H1 (cell line): ENCODE measurements at regions not wholly inside any gene's neighbourhood (a gene's known extent, or its start where the extent isn't known, plus 50 kb on each side); places are given as distances from the start of the nearest gene placed in this dataset.
A peak's percentile ranks its signal among the peaks of the same experiment; 100 is the strongest.

Source experiments
- CEBPB ChIP-seq: IDR thresholded peaks from 2 replicates; pipeline ENCODE4 v1.6.1; 2012; ENCODE audit warnings: low read depth, low read length
- CHD2 ChIP-seq: IDR thresholded peaks from 2 replicates; pipeline ENCODE4 v1.6.1; 2012; ENCODE audit warnings: low read length, improper control_type of control experiment
- E2F6 ChIP-seq: IDR thresholded peaks from 2 replicates; pipeline ENCODE4 v1.6.1; 2012; ENCODE audit warnings: inconsistent platforms
- EP300 ChIP-seq, 2 experiments: IDR thresholded peaks; 1 replicate in 1 of 2; 2 replicates in 1 of 2; pipeline ENCODE4 v1.6.1; 2011 to 2012; ENCODE audit warnings: low read depth in 2 of 2, low read length in 2 of 2, mild to moderate bottlenecking in 2 of 2, borderline replicate concordance in 1 of 2, inconsistent platforms in 1 of 2, moderate library complexity in 1 of 2
- EZH2 ChIP-seq: fragments of 200-600 bp; sonication (generic); IDR thresholded peaks from 2 replicates; pipeline ENCODE4 v1.7.1; 2012; ENCODE audit warnings: low read depth, mild to moderate bottlenecking, moderate library complexity, low read length, inconsistent platforms; ENCODE audit not compliant: severe bottlenecking
- KDM1A ChIP-seq: fragments of 200-600, 300-600 bp; sonication (generic); IDR thresholded peaks from 2 replicates; pipeline ENCODE4 v1.7.1; 2016; ENCODE audit warnings: mild to moderate bottlenecking, low read length, borderline replicate concordance
- KDM4A ChIP-seq: IDR thresholded peaks from one replicate; pipeline ENCODE4 v1.7.1; 2012; ENCODE audit warnings: low read depth, mild to moderate bottlenecking, moderate library complexity, low read length, inconsistent platforms; ENCODE audit not compliant: severe bottlenecking
- POLR2A ChIP-seq, 2 experiments: IDR thresholded peaks; 1 replicate in 1 of 2; 2 replicates in 1 of 2; pipeline ENCODE4 v1.6.1; 2011; ENCODE audit warnings: low read depth in 2 of 2, low read length in 2 of 2, mild to moderate bottlenecking in 2 of 2; ENCODE audit errors: control extremely low read depth in 1 of 2
- RBBP5 ChIP-seq: IDR thresholded peaks from 2 replicates; pipeline ENCODE4 v1.7.1; 2012; ENCODE audit warnings: low read depth, mild to moderate bottlenecking, inconsistent platforms, low read length, moderate library complexity, borderline replicate concordance
- RNF2 ChIP-seq: fragments of 200-900, 300-1000 bp; sonication (generic); IDR thresholded peaks from 2 replicates; pipeline ENCODE4 v1.7.1; 2016; ENCODE audit warnings: borderline replicate concordance, low read depth, mild to moderate bottlenecking, antibody characterized with exemption, low read length; ENCODE audit not compliant: poor library complexity, severe bottlenecking; ENCODE audit errors: missing control alignments
- SIN3A ChIP-seq, 2 experiments: IDR thresholded peaks in 1 of 2; conservative IDR thresholded peaks in 1 of 2; 2 replicates each; pipeline ENCODE4 v1.6.1; 2011 to 2012; ENCODE audit warnings: low read length in 2 of 2, improper control_type of control experiment in 1 of 2, low read depth in 1 of 2, mild to moderate bottlenecking in 1 of 2
- SIRT6 ChIP-seq: IDR thresholded peaks from one replicate; pipeline ENCODE4 v1.7.1; 2012; ENCODE audit warnings: low read length, inconsistent platforms
- SP1 ChIP-seq: IDR thresholded peaks from 2 replicates; pipeline ENCODE4 v1.6.1; 2011; ENCODE audit warnings: low read depth, low read length
- SP4 ChIP-seq: IDR thresholded peaks from 2 replicates; pipeline ENCODE4 v1.6.1; 2012; ENCODE audit warnings: low read length, inconsistent platforms
- TAF1 ChIP-seq: IDR thresholded peaks from 2 replicates; pipeline ENCODE4 v1.6.1; 2011; ENCODE audit warnings: mild to moderate bottlenecking, low read depth, low read length
- TBP ChIP-seq: IDR thresholded peaks from 2 replicates; pipeline ENCODE4 v1.6.1; 2011; ENCODE audit warnings: low read depth, low read length, improper control_type of control experiment
- TEAD4 ChIP-seq: IDR thresholded peaks from 2 replicates; pipeline ENCODE4 v1.6.1; 2012; ENCODE audit warnings: low read depth, low read length, inconsistent platforms, mixed read lengths
- YY1 ChIP-seq: IDR thresholded peaks from 2 replicates; pipeline ENCODE4 v1.6.1; 2011; ENCODE audit warnings: low read depth, mild to moderate bottlenecking, low read length

GRCh38 chr1:39141925-39142324 lies 62.6 kb upstream of the MACF1 start (continued):
- no peak for TF ChIP-seq RNF2
- TF ChIP-seq CEBPB = peak; percentile 95
- no peak for TF ChIP-seq KDM1A
- peak in 1 of 2 experiments; percentile 71; a peak in 1 of 3 replicates for TF ChIP-seq EP300 (IDR thresholded peaks at IDR 0.05; ENCODE audit: borderline replicate concordance in 1 of 2, low read depth in 2 of 2, low read length in 2 of 2)
- no peak for TF ChIP-seq SIRT6
- 0 out of 2 replicates have a peak, but pooled peaks have one; percentile 36 for TF ChIP-seq YY1
- TF ChIP-seq SP1 = peak; percentile 69; the same call in 1 of the 2 replicates
- no peak for TF ChIP-seq E2F6
- TF ChIP-seq SP4 = no peak
- no peak for TF ChIP-seq EZH2
- TF ChIP-seq TBP = peak; percentile 59
- TF ChIP-seq RBBP5 = no peak
- peak; percentile 87 for TF ChIP-seq TEAD4
- peak; percentile 71 to 73; a peak in 3 of 4 replicates for TF ChIP-seq SIN3A (conservative IDR thresholded peaks at IDR 0.05 in 1 of 2, IDR thresholded peaks at IDR 0.05 in 1 of 2; ENCODE audit: low read depth in 1 of 2, low read length in 2 of 2)
- TF ChIP-seq CHD2 = no peak
- peak in 1 of 2 experiments; percentile 56; a peak in 2 of 3 replicates for TF ChIP-seq POLR2A (IDR thresholded peaks at IDR 0.05; ENCODE audit: control extremely low read depth in 1 of 2, low read depth in 2 of 2, low read length in 2 of 2)
- TF ChIP-seq KDM4A = no peak
- peak; percentile 47 for TF ChIP-seq TAF1
